ENCODE measurements at regions not wholly inside any gene's neighbourhood (a gene's known extent, or its start where the extent isn't known, plus 50 kb on each side); places are given as distances from the start of the nearest gene placed in this dataset.

DNA sequence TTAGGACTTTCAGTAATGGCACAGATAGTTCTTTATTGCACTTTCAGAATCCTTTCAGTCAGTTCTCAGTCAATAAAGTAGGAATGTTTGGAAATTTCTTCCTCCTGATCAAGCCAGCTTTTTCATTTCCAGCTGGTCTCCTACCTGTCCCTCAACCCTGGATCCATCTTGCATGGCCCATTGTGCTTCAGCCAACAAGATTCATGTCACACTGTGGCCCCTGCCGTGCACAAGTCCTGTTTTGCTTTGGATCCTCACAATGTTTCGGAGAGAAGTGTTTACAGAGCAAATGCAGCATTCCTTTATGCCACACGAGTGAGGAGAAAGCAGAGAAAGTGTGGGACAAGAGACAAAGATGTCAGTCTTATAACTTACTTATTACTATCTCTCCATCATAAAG, 1694.7 kb upstream of the LRRTM3 start:
- intact Hi-C loops (cut with micrococcal nuclease; ENCODE audit: unreplicated experiment): no loop called here
- TF ChIP-seq ZBTB42 (CRISPR knock-in tag; IDR thresholded peaks at IDR 0.05) (no peak), ISX (CRISPR knock-in tag; conservative IDR thresholded peaks at IDR 0.05) (no peak), SOX5 (CRISPR knock-in tag; IDR thresholded peaks at IDR 0.05; ENCODE audit: borderline replicate concordance) (no peak), ZSCAN9 (CRISPR knock-in tag; IDR thresholded peaks at IDR 0.05; ENCODE audit: borderline replicate concordance) (no peak), AGO2 (optimal IDR thresholded peaks at IDR 0.05; ENCODE audit: low read depth, low read length) (no peak), ZNF441 (CRISPR knock-in tag; IDR thresholded peaks at IDR 0.05; ENCODE audit: borderline replicate concordance) (no peak)
- TF ChIP-seq, protein P1, sequence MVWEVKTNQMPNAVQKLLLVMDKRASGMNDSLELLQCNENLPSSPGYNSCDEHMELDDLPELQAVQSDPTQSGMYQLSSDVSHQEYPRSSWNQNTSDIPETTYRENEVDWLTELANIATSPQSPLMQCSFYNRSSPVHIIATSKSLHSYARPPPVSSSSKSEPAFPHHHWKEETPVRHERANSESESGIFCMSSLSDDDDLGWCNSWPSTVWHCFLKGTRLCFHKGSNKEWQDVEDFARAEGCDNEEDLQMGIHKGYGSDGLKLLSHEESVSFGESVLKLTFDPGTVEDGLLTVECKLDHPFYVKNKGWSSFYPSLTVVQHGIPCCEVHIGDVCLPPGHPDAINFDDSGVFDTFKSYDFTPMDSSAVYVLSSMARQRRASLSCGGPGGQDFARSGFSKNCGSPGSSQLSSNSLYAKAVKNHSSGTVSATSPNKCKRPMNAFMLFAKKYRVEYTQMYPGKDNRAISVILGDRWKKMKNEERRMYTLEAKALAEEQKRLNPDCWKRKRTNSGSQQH (CRISPR knock-in tag; IDR thresholded peaks at IDR 0.05; ENCODE audit: low read depth): no peak
- TF ChIP-seq, protein P2, sequence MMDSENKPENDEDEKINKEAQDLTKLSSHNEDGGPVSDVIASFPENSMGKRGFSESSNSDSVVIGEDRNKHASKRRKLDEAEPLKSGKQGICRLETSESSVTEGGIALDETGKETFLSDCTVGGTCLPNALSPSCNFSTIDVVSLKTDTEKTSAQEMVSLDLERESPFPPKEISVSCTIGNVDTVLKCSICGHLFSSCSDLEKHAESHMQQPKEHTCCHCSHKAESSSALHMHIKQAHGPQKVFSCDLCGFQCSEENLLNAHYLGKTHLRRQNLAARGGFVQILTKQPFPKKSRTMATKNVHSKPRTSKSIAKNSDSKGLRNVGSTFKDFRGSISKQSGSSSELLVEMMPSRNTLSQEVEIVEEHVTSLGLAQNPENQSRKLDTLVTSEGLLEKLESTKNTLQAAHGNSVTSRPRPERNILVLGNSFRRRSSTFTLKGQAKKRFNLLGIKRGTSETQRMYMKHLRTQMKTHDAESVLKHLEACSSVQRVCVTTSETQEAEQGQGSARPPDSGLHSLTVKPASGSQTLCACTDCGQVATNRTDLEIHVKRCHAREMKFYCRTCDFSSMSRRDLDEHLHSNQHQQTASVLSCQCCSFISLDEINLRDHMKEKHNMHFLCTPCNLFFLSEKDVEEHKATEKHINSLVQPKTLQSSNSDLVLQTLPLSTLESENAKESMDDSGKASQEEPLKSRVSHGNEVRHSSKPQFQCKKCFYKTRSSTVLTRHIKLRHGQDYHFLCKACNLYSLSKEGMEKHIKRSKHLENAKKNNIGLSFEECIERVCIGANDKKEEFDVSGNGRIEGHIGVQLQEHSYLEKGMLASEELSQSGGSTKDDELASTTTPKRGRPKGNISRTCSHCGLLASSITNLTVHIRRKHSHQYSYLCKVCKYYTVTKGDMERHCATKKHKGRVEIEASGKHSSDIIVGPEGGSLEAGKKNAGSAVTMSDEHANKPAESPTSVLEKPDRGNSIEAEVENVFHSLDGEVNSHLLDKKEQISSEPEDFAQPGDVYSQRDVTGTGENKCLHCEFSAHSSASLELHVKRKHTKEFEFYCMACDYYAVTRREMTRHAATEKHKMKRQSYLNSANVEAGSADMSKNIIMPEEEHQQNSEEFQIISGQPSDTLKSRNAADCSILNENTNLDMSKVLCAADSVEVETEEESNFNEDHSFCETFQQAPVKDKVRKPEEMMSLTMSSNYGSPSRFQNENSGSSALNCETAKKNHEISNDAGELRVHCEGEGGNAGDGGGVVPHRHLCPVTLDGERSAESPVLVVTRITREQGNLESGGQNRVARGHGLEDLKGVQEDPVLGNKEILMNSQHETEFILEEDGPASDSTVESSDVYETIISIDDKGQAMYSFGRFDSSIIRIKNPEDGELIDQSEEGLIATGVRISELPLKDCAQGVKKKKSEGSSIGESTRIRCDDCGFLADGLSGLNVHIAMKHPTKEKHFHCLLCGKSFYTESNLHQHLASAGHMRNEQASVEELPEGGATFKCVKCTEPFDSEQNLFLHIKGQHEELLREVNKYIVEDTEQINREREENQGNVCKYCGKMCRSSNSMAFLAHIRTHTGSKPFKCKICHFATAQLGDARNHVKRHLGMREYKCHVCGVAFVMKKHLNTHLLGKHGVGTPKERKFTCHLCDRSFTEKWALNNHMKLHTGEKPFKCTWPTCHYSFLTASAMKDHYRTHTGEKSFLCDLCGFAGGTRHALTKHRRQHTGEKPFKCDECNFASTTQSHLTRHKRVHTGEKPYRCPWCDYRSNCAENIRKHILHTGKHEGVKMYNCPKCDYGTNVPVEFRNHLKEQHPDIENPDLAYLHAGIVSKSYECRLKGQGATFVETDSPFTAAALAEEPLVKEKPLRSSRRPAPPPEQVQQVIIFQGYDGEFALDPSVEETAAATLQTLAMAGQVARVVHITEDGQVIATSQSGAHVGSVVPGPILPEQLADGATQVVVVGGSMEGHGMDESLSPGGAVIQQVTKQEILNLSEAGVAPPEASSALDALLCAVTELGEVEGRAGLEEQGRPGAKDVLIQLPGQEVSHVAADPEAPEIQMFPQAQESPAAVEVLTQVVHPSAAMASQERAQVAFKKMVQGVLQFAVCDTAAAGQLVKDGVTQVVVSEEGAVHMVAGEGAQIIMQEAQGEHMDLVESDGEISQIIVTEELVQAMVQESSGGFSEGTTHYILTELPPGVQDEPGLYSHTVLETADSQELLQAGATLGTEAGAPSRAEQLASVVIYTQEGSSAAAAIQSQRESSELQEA (CRISPR knock-in tag; IDR thresholded peaks at IDR 0.05; ENCODE audit: not compliant biosample characterization): no peak
- DNase-seq (ENCODE audit: low spot score) (no peak), FAIRE-seq (no peak), ATAC-seq (no peak)
- Histone ChIP-seq H3K79me2 (ENCODE audit: insufficient read depth, low read length) (no peaks in the 10 kb centered on the region), H3K9me3 (ENCODE audit: low read length) (no peaks in the 10 kb centered on the region), H3K4me1 (ENCODE audit: insufficient read depth, low read length) (no peaks in the 10 kb centered on the region), H2AFZ (ENCODE audit: low read length) (no peak overlapping the region), H3K9ac (ENCODE audit: insufficient read depth, low read depth, low read length) (no peak overlapping the region), H3K27me3 (ENCODE audit: control insufficient read depth in 1 of 2, insufficient read depth in 2 of 2, low read length in 2 of 2) (no peaks in the 10 kb centered on the region), H3K4me3 (replicated peaks in 1 of 3; ENCODE audit: insufficient read depth in 1 of 3, low read depth in 2 of 3, low read length in 3 of 3) (no peak overlapping the region), H3K36me3 (replicated peaks in 1 of 2; ENCODE audit: control insufficient read depth in 1 of 2, insufficient read depth in 2 of 2, low read length in 2 of 2) (no peaks in the 10 kb centered on the region), H4K20me1 (ENCODE audit: insufficient read depth, low read length) (no peaks in the 10 kb centered on the region), H3K27ac (ENCODE audit: extremely low read length, insufficient read depth, low read length) (no peak overlapping the region), H3K4me2 (ENCODE audit: low read depth, low read length) (no peak overlapping the region)
- ChIA-PET CTCF (ENCODE audit: low intra/inter-chr PET ratio, low total read pairs) (no interaction called here), POLR2A (no interaction called here)
- 0% methylated on average over 3 of the region's 3 CpGs for WGBS (ENCODE audit: low lambda C conversion rate)
- in situ Hi-C loops (cut with HindIII; ENCODE audit: extremely low pct_ligation_motif_present, low pct_unique_long_range_greater_than_20kb): no loop called here
- BruUV-seq (replicated peaks): no TSS peak

All from HepG2 (cell line).